Lower leg skin (tissue), 3 donors: ENCODE measurements at regions not wholly inside any gene's neighbourhood (a gene's known extent, or its start where the extent isn't known, plus 50 kb on each side); places are given as distances from the start of the nearest gene placed in this dataset.

ENCODE experiments used
- POLR2A ChIP-seq, 2 donors: fragments of 450-650 bp; IDR thresholded peaks; one replicate each; pipeline ENCODE4 v1.6.1; 2016 to 2017; ENCODE audit warnings: antibody characterized with exemption in 2 of 2, mild to moderate bottlenecking in 1 of 2, moderate library complexity in 1 of 2
- TF ChIP-seq, protein P1 (sequence below), 3 donors: fragments of 450-650 bp; IDR thresholded peaks; one replicate each; pipeline ENCODE4 v1.5.1; 2016; ENCODE audit warnings: antibody characterized with exemption in 3 of 3, mild to moderate bottlenecking in 3 of 3, moderate library complexity in 2 of 3

DNA sequence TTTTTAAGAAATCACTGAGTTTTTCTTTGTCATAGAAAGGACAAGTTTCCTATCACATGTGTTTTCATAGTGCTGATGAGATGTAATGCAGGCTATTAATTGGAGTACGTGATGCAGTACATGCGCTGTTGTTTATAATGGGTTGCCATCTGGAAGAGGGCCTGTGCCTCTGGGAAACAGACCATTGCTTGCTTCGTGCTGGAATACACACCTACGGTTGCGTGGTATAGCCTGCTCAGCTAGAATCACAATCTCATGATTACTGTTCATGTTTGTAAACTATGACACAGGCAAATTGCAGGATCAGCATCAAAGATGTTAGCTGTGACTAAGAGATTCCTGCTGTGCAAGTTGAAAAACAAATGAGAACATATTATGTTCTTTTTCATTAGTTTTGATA is 107.2 kb upstream of the STEAP1B start:
- no peak for TF ChIP-seq POLR2A (IDR thresholded peaks at IDR 0.05)
- TF ChIP-seq, protein P1, sequence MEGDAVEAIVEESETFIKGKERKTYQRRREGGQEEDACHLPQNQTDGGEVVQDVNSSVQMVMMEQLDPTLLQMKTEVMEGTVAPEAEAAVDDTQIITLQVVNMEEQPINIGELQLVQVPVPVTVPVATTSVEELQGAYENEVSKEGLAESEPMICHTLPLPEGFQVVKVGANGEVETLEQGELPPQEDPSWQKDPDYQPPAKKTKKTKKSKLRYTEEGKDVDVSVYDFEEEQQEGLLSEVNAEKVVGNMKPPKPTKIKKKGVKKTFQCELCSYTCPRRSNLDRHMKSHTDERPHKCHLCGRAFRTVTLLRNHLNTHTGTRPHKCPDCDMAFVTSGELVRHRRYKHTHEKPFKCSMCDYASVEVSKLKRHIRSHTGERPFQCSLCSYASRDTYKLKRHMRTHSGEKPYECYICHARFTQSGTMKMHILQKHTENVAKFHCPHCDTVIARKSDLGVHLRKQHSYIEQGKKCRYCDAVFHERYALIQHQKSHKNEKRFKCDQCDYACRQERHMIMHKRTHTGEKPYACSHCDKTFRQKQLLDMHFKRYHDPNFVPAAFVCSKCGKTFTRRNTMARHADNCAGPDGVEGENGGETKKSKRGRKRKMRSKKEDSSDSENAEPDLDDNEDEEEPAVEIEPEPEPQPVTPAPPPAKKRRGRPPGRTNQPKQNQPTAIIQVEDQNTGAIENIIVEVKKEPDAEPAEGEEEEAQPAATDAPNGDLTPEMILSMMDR (IDR thresholded peaks at IDR 0.05) = no peak
